ENCODE measurements at regions not wholly inside any gene's neighbourhood (a gene's known extent, or its start where the extent isn't known, plus 50 kb on each side); places are given as distances from the start of the nearest gene placed in this dataset.

GRCh38 chr15:39365873-39366272 lies 215.0 kb upstream of the THBS1 start:
- DNase-seq, result no peak

- DNase-seq, result no peak
These were observed 213.3 kb upstream of the THBS1 start for GRCh38 chr15:39367596-39367995.

GRCh38 chr15:39369768-39370167 lies 211.1 kb upstream of the THBS1 start:
- DNase-seq, result no peak

- DNase-seq, result no peak
These were observed 204.4 kb upstream of the THBS1 start for GRCh38 chr15:39376371-39376909.

- no peak for DNase-seq
These were observed 199.4 kb upstream of the THBS1 start for GRCh38 chr15:39381517-39381916.

GRCh38 chr15:39388118-39388517 lies 192.8 kb upstream of the THBS1 start:
- no peak for DNase-seq

GRCh38 chr15:39391230-39391629 lies 189.6 kb upstream of the THBS1 start:
- no peak for DNase-seq

- DNase-seq, result no peak
These were observed 188.3 kb upstream of the THBS1 start for GRCh38 chr15:39392469-39393047.

GRCh38 chr15:39393575-39394335 lies 187.1 kb upstream of the THBS1 start:
- no peak for DNase-seq

GRCh38 chr15:39394496-39394895 lies 186.4 kb upstream of the THBS1 start:
- no peak for DNase-seq

GRCh38 chr15:39396979-39397615 lies 183.8 kb upstream of the THBS1 start:
- DNase-seq, result no peak

- DNase-seq, result no peak
These were observed 183.0 kb upstream of the THBS1 start for GRCh38 chr15:39397883-39398282.

- no peak for DNase-seq
These were observed 181.3 kb upstream of the THBS1 start for GRCh38 chr15:39399600-39399999.

- no peak for DNase-seq
These were observed 180.9 kb upstream of the THBS1 start for GRCh38 chr15:39400002-39400401.

- no peak for DNase-seq
These were observed 179.9 kb upstream of the THBS1 start for GRCh38 chr15:39400821-39401550.

- no peak for DNase-seq
These were observed 177.2 kb upstream of the THBS1 start for GRCh38 chr15:39403640-39404117.

GRCh38 chr15:39404767-39405181 lies 176.1 kb upstream of the THBS1 start:
- DNase-seq, result no peak

GRCh38 chr15:39406485-39406884 lies 174.4 kb upstream of the THBS1 start:
- no peak for DNase-seq

- no peak for DNase-seq
These were observed 173.8 kb upstream of the THBS1 start for GRCh38 chr15:39407116-39407515.

GRCh38 chr15:39409876-39410530 lies 170.9 kb upstream of the THBS1 start:
- no peak for DNase-seq

- DNase-seq, result no peak
These were observed 169.5 kb upstream of the THBS1 start for GRCh38 chr15:39411102-39411989.

GRCh38 chr15:39413558-39413957 lies 167.3 kb upstream of the THBS1 start:
- DNase-seq, result no peak
